CD4-positive, alpha-beta T cell (primary cell): ENCODE measurements at regions not wholly inside any gene's neighbourhood (a gene's known extent, or its start where the extent isn't known, plus 50 kb on each side); places are given as distances from the start of the nearest gene placed in this dataset.

ENCODE experiments used
- ATAC-seq: fragments of 200-7000 bp; cut with Tn5 transposase; one replicate; pipeline ENCODE4 v1.10.0; 2022; ENCODE audit warnings: mild to moderate bottlenecking; ENCODE audit not compliant: poor library complexity
- CTCF ChIA-PET: fragments of 350-600 bp; sonication (Branson Sonifier 250); formaldehyde crosslinking; loops from one replicate; lab custom pipeline; 2021; ENCODE audit warnings: antibody characterized with exemption, inconsistent platforms; lab: Charles Lee
- POLR2A ChIA-PET: fragments of 350-600 bp; sonication (Branson Sonifier 250); formaldehyde crosslinking; loops from one replicate; lab custom pipeline; 2021; ENCODE audit warnings: antibody characterized with exemption, inconsistent platforms; lab: Charles Lee
- DNase-seq, 14 experiments: peaks; one replicate each; pipeline ENCODE4 v3.0.0-alpha.2; 2013 to 2020; ENCODE audit warnings: mixed read lengths in 2 of 14
- H3K27ac ChIP-seq, 2 donors: one replicate each; pipeline versions ENCODE4 v1.5.1 to v1.7.0; 2013; ENCODE audit warnings: low read length in 2 of 2, low read depth in 1 of 2, mild to moderate bottlenecking in 1 of 2
- H3K27me3 ChIP-seq, 2 experiments: 1 replicate in 1 of 2; 2 replicates in 1 of 2; pipeline versions ENCODE4 v1.6.1 to v1.7.0; 2013; ENCODE audit warnings: low read length in 2 of 2, control low read depth in 1 of 2, mild to moderate bottlenecking in 1 of 2, moderate library complexity in 1 of 2; ENCODE audit not compliant: insufficient read depth in 2 of 2, control insufficient read depth in 1 of 2
- H3K36me3 ChIP-seq: one replicate; pipeline ENCODE4 v1.6.1; 2013; ENCODE audit warnings: low read length, control low read depth; ENCODE audit not compliant: insufficient read depth
- H3K4me1 ChIP-seq: one replicate; pipeline ENCODE4 v1.6.1; 2013; ENCODE audit warnings: low read length, control low read depth; ENCODE audit not compliant: insufficient read depth
- H3K4me3 ChIP-seq: one replicate; pipeline ENCODE4 v1.5.1; 2013; ENCODE audit warnings: mild to moderate bottlenecking, low read length, moderate library complexity
- H3K9me3 ChIP-seq, 2 experiments: 1 replicate in 1 of 2; 2 replicates in 1 of 2; pipeline versions ENCODE4 v1.6.1 to v1.7.0; 2013; ENCODE audit warnings: low read length in 2 of 2, mild to moderate bottlenecking in 2 of 2, control low read depth in 1 of 2, moderate library complexity in 1 of 2; ENCODE audit not compliant: control insufficient read depth in 1 of 2, insufficient read depth in 1 of 2
- H3K27ac Mint-ChIP-seq: one replicate; pipeline ENCODE4 v1.8.0; 2020; ENCODE audit warnings: mixed read lengths
- H3K27me3 Mint-ChIP-seq: one replicate; pipeline ENCODE4 v1.8.0; 2021; ENCODE audit warnings: mixed read lengths
- H3K36me3 Mint-ChIP-seq: one replicate; pipeline ENCODE4 v1.8.0; 2021; ENCODE audit warnings: low read depth, mixed read lengths
- H3K4me1 Mint-ChIP-seq: one replicate; pipeline ENCODE4 v1.8.0; 2021; ENCODE audit warnings: low read depth, mixed read lengths
- H3K4me3 Mint-ChIP-seq: one replicate; pipeline ENCODE4 v1.8.0; 2020; ENCODE audit warnings: mild to moderate bottlenecking, mixed read lengths
- H3K9me3 Mint-ChIP-seq: one replicate; pipeline ENCODE4 v1.8.0; 2020; ENCODE audit warnings: mixed read lengths
- CTCF ChIP-seq: fragments of 200-600 bp; IDR thresholded peaks from one replicate; pipeline ENCODE4 v1.8.0; 2022; ENCODE audit warnings: antibody characterized with exemption, mild to moderate bottlenecking
- intact Hi-C, 2 experiments: fragments of 100-400 bp; cut with DNase I in 1 of 2; cut with micrococcal nuclease in 1 of 2; formaldehyde crosslinking; loops; one replicate each; pipeline versions ENCODE4 v1.15.1 to v1.9.0; 2023 to 2025; cut with DNase I, micrococcal nuclease

- H3K27ac ChIP-seq: no peak overlapping the region
- H3K4me3 Mint-ChIP-seq: no peak overlapping the region
- no peaks in the 10 kb centered on the region for H3K27me3 Mint-ChIP-seq
- no peak overlapping the region for H3K4me3 ChIP-seq
- no peaks in the 10 kb centered on the region for H3K27me3 ChIP-seq
- ChIA-PET POLR2A (no interaction called here), CTCF (no interaction called here)
- H3K36me3 Mint-ChIP-seq: no peaks in the 10 kb centered on the region
- H3K4me1 Mint-ChIP-seq: no peaks in the 10 kb centered on the region
- no peaks in the 10 kb centered on the region for H3K9me3 Mint-ChIP-seq
- ATAC-seq (no peak), DNase-seq (no peak)
- intact Hi-C loops: no loop called here
- no peaks in the 10 kb centered on the region for H3K4me1 ChIP-seq
- no peak overlapping the region for H3K27ac Mint-ChIP-seq
- H3K9me3 ChIP-seq: no peaks in the 10 kb centered on the region
- no peaks in the 10 kb centered on the region for H3K36me3 ChIP-seq
- TF ChIP-seq CTCF: no peak
Measured at GRCh38 chr17:13197586-13197985, 179.8 kb upstream of the ELAC2 start.

- Mint-ChIP-seq H3K36me3 (no peaks in the 10 kb centered on the region), H3K4me1 (no peaks in the 10 kb centered on the region), H3K27ac (no peak overlapping the region), H3K4me3 (no peak overlapping the region), H3K27me3 (no peaks in the 10 kb centered on the region), H3K9me3 (peaks cover 11% of the 10 kb centered on the region)
- Histone ChIP-seq H3K4me3 (no peak overlapping the region), H3K9me3 (peaks cover 0 to 4% of the 10 kb centered on the region in 2 experiments), H3K36me3 (no peaks in the 10 kb centered on the region), H3K27ac (no peak overlapping the region), H3K27me3 (no peaks in the 10 kb centered on the region), H3K4me1 (no peaks in the 10 kb centered on the region)
- ChIA-PET CTCF (no interaction called here), POLR2A (no interaction called here)
- TF ChIP-seq CTCF: no peak
- intact Hi-C loops: no loop called here
- ATAC-seq (no peak), DNase-seq (no peak)
Measured at GRCh38 chr17:13194887-13195286, 177.1 kb upstream of the ELAC2 start.

DNA sequence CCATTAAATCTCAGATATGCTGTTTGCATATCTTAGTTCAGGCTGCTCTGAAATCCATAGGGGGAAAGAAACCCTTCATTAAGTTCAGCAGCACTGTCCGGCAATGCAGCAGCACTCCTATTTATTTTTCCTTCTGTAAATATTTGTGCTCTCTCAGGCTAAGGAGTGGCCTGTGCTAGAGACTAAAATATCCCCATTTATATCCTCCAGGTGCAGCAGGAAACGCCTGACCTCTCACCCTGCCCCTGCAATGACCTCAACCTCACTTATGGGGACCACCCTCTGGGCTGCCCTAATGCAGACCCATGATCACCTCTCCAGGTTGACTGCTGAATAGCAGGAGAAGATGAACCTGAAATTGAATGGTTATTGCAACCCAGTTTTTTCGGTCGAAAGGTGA is 165.0 kb upstream of the ELAC2 start:
- ChIA-PET CTCF (no interaction called here), POLR2A (no interaction called here)
- ATAC-seq (no peak), DNase-seq (no peak)
- peaks cover 3 to 5% of the 10 kb centered on the region in 2 experiments for H3K9me3 ChIP-seq
- H3K36me3 Mint-ChIP-seq: no peaks in the 10 kb centered on the region
- H3K4me1 Mint-ChIP-seq: no peaks in the 10 kb centered on the region
- peaks cover 6% of the 10 kb centered on the region for H3K9me3 Mint-ChIP-seq
- intact Hi-C loops: loop anchor here in 1 of 2 experiments (5.0 kb wide), 1 partner anchor 51 kb away; no protein-coding TSS in a partner anchor
- no peak for TF ChIP-seq CTCF
- H3K4me1 ChIP-seq: no peaks in the 10 kb centered on the region
- H3K36me3 ChIP-seq: no peaks in the 10 kb centered on the region
- H3K27me3 Mint-ChIP-seq: no peaks in the 10 kb centered on the region
- no peak overlapping the region for H3K27ac Mint-ChIP-seq
- no peak overlapping the region for H3K4me3 Mint-ChIP-seq
- H3K27ac ChIP-seq: no peak overlapping the region
- H3K4me3 ChIP-seq: no peak overlapping the region
- no peaks in the 10 kb centered on the region for H3K27me3 ChIP-seq
